Mesendoderm (in vitro differentiated cells): ENCODE measurements at regions not wholly inside any gene's neighbourhood (a gene's known extent, or its start where the extent isn't known, plus 50 kb on each side); places are given as distances from the start of the nearest gene placed in this dataset.
A peak's percentile ranks its signal among the peaks of the same experiment; 100 is the strongest.

ENCODE experiments used
- DNase-seq: peaks from one replicate; pipeline ENCODE4 v3.0.0; 2013
- H2AK5ac ChIP-seq: 2 replicates; pipeline ENCODE4 v1.6.1; 2013; ENCODE audit warnings: low read length, inconsistent platforms
- H2BK120ac ChIP-seq: 2 replicates; pipeline ENCODE4 v1.6.1; 2013; ENCODE audit warnings: low read depth, mild to moderate bottlenecking, low read length, moderate library complexity, mixed read lengths
- H2BK15ac ChIP-seq: replicated peaks from 2 replicates; pipeline ENCODE4 v1.6.1; 2013; ENCODE audit warnings: low read depth, mild to moderate bottlenecking, moderate library complexity
- H2BK5ac ChIP-seq: 2 replicates; pipeline ENCODE4 v1.6.1; 2013; ENCODE audit warnings: low read length, inconsistent platforms
- H3K18ac ChIP-seq: 2 replicates; pipeline ENCODE4 v1.6.1; 2013; ENCODE audit warnings: mild to moderate bottlenecking, low read length, mixed read lengths
- H3K23ac ChIP-seq: one replicate; pipeline ENCODE4 v1.6.1; 2013; ENCODE audit warnings: low read length
- H3K27ac ChIP-seq: 2 replicates; pipeline ENCODE4 v1.5.1; 2013; ENCODE audit warnings: low read depth, mild to moderate bottlenecking, inconsistent platforms, low read length, moderate library complexity
- H3K27me3 ChIP-seq: 2 replicates; pipeline ENCODE4 v1.6.1; 2013; ENCODE audit warnings: low read length, control low read depth, mild to moderate bottlenecking, inconsistent platforms; ENCODE audit not compliant: insufficient read depth, poor library complexity
- H3K36me3 ChIP-seq: 2 replicates; pipeline ENCODE4 v1.6.1; 2013; ENCODE audit warnings: low read length, inconsistent platforms; ENCODE audit not compliant: control insufficient read depth, insufficient read depth
- H3K4ac ChIP-seq: one replicate; pipeline ENCODE4 v1.6.1; 2013; ENCODE audit warnings: low read depth, mild to moderate bottlenecking, low read length, moderate library complexity
- H3K4me1 ChIP-seq: 2 replicates; pipeline ENCODE4 v1.6.1; 2013; ENCODE audit warnings: low read depth, low read length, inconsistent platforms; ENCODE audit not compliant: control insufficient read depth
- H3K4me2 ChIP-seq: 2 replicates; pipeline ENCODE4 v1.6.1; 2013; ENCODE audit warnings: low read length
- H3K4me3 ChIP-seq: 2 replicates; pipeline ENCODE4 v1.5.1; 2013; ENCODE audit warnings: mild to moderate bottlenecking, low read length
- H3K56ac ChIP-seq: one replicate; pipeline ENCODE4 v1.6.1; 2013; ENCODE audit warnings: low read length
- H3K79me1 ChIP-seq: 2 replicates; pipeline ENCODE4 v1.6.1; 2013; ENCODE audit warnings: low read length, inconsistent platforms
- H3K79me2 ChIP-seq: 2 replicates; pipeline ENCODE4 v1.6.1; 2013; ENCODE audit warnings: mild to moderate bottlenecking, low read length; ENCODE audit not compliant: control insufficient read depth, insufficient read depth
- H3K9ac ChIP-seq: 2 replicates; pipeline ENCODE4 v1.6.1; 2013; ENCODE audit warnings: low read length, inconsistent platforms
- H4K5ac ChIP-seq: one replicate; pipeline ENCODE4 v1.6.1; 2013; ENCODE audit warnings: low read length
- H4K8ac ChIP-seq: one replicate; pipeline ENCODE4 v1.6.1; 2013; ENCODE audit warnings: low read depth, mild to moderate bottlenecking, control low read depth, low read length, moderate library complexity
- WGBS: extraction: QIAGEN DNeasy Blood & Tissue Kit; methylation state at CpG from one replicate; pipeline ENCODE4 v1.1.7; 2013; ENCODE audit warnings: low lambda C conversion rate, missing lambda C conversion rate; ENCODE audit not compliant: insufficient coverage; ENCODE audit errors: extremely low coverage; 5-methylcytosine and 5-hydroxymethylcytosine counted together

DNA sequence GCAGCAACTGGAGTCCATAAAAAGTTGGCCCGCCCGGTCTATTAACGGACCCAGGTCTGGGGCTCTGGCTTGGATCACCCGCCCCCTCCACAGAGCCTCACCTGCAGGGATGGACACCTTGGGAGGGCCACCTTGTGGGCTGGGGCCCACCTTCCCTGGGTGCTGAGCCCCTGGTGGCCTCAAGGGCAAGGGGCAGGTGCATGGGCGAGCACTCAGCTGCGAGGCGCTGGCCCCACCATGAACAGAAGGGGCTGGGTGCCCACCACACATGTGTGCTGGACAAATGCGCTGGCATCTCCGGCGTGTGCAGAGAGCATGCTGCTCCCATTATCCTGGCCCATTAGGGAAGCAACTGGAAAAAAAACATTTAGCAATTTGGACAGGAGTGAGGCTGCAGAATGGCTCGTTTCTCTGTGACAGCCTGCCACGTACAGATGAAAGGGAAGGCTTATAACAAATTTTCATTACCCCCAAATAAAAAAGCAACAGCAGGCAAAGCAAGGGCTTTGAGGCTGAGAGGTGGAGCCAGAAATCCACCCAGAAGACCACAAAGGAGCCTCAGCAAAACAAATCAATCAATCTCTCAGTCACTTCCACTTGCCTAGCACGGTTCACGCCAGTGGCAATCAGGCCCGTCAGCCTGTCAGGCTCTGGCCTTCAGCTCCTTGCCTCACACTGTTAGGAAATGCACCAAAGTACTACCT, 253.1 kb upstream of the ZNF521 start:
- Histone ChIP-seq H3K79me2 (no peaks in the 10 kb centered on the region), H3K27ac (no peak overlapping the region), H2BK5ac (no peak overlapping the region), H2BK15ac (no peak overlapping the region), H3K4me3 (no peak overlapping the region), H2BK120ac (no peak overlapping the region), H2AK5ac (no peak overlapping the region), H3K79me1 (no peaks in the 10 kb centered on the region), H3K56ac (no peak overlapping the region), H3K4me2 (no peak overlapping the region), H3K4me1 (no peaks in the 10 kb centered on the region), H4K5ac (no peak overlapping the region), H3K18ac (no peak overlapping the region), H4K8ac (no peak overlapping the region), H3K36me3 (no peaks in the 10 kb centered on the region), H3K23ac (no peak overlapping the region), H3K27me3 (no peaks in the 10 kb centered on the region), H3K4ac (no peak overlapping the region), H3K9ac (no peak overlapping the region)
- WGBS = no CpG with 5 or more reads among the region's 15 CpGs
- DNase-seq = no peak

GRCh38 chr18:25604196-25604893, 252.4 kb upstream of the ZNF521 start:
- WGBS = no CpG with 5 or more reads among the region's 8 CpGs
- Histone ChIP-seq H3K56ac (no peak overlapping the region), H2BK15ac (no peak overlapping the region), H3K4me1 (no peaks in the 10 kb centered on the region), H3K4me2 (no peak overlapping the region), H3K4me3 (no peak overlapping the region), H3K36me3 (no peaks in the 10 kb centered on the region), H3K27me3 (no peaks in the 10 kb centered on the region), H4K8ac (no peak overlapping the region), H3K23ac (no peak overlapping the region), H2BK5ac (no peak overlapping the region), H3K27ac (no peak overlapping the region), H3K4ac (no peak overlapping the region), H3K9ac (no peak overlapping the region), H3K18ac (no peak overlapping the region), H2BK120ac (no peak overlapping the region), H3K79me2 (no peaks in the 10 kb centered on the region), H2AK5ac (no peak overlapping the region), H4K5ac (no peak overlapping the region), H3K79me1 (no peaks in the 10 kb centered on the region)
- no peak for DNase-seq

GRCh38 chr18:25599443-25599842, 247.5 kb upstream of the ZNF521 start:
- Histone ChIP-seq H2BK120ac (no peak overlapping the region), H4K5ac (no peak overlapping the region), H4K8ac (no peak overlapping the region), H3K18ac (no peak overlapping the region), H3K56ac (no peak overlapping the region), H3K27me3 (no peaks in the 10 kb centered on the region), H2BK15ac (no peak overlapping the region), H3K4ac (no peak overlapping the region), H3K4me3 (no peak overlapping the region), H3K23ac (no peak overlapping the region), H3K27ac (no peak overlapping the region), H3K4me2 (no peak overlapping the region), H2BK5ac (no peak overlapping the region), H3K9ac (no peak overlapping the region), H3K79me1 (no peaks in the 10 kb centered on the region), H3K36me3 (no peaks in the 10 kb centered on the region), H3K79me2 (no peaks in the 10 kb centered on the region), H3K4me1 (no peaks in the 10 kb centered on the region), H2AK5ac (no peak overlapping the region)
- no peak for DNase-seq

GRCh38 chr18:25597476-25597875, 245.5 kb upstream of the ZNF521 start:
- H2BK5ac ChIP-seq = no peak overlapping the region

GRCh38 chr18:25595274-25596060, 243.5 kb upstream of the ZNF521 start:
- Histone ChIP-seq H3K18ac (no peak overlapping the region), H3K27me3 (no peaks in the 10 kb centered on the region), H3K4me1 (no peaks in the 10 kb centered on the region), H3K4me2 (no peak overlapping the region), H3K36me3 (no peaks in the 10 kb centered on the region), H3K79me1 (no peaks in the 10 kb centered on the region), H2BK5ac (no peak overlapping the region), H3K27ac (no peak overlapping the region), H4K5ac (no peak overlapping the region), H2AK5ac (no peak overlapping the region), H2BK15ac (no peak overlapping the region), H2BK120ac (no peak overlapping the region), H3K56ac (no peak overlapping the region), H3K4me3 (no peak overlapping the region), H3K4ac (no peak overlapping the region), H4K8ac (no peak overlapping the region), H3K23ac (no peak overlapping the region), H3K9ac (no peak overlapping the region), H3K79me2 (no peaks in the 10 kb centered on the region)
- WGBS = no CpG with 5 or more reads among the region's 7 CpGs
- DNase-seq = peak; percentile 13

More at GRCh38 chr18:25597476-25597875, 245.5 kb upstream of the ZNF521 start:
- no peaks in the 10 kb centered on the region for H3K27me3 ChIP-seq
- no peak overlapping the region for H3K4me2 ChIP-seq
- no peak overlapping the region for H3K9ac ChIP-seq
- H3K56ac ChIP-seq = no peak overlapping the region
- no peak overlapping the region for H3K4me3 ChIP-seq
- H3K79me1 ChIP-seq = no peaks in the 10 kb centered on the region
- no peak overlapping the region for H4K8ac ChIP-seq
- H2AK5ac ChIP-seq = no peak overlapping the region
- H2BK15ac ChIP-seq = no peak overlapping the region
- H3K23ac ChIP-seq = no peak overlapping the region
- WGBS = no CpG with 5 or more reads among the region's 9 CpGs
- no peak overlapping the region for H3K27ac ChIP-seq
- no peaks in the 10 kb centered on the region for H3K79me2 ChIP-seq
- no peak overlapping the region for H3K4ac ChIP-seq
- no peak overlapping the region for H2BK120ac ChIP-seq
- no peak for DNase-seq
- H3K36me3 ChIP-seq = no peaks in the 10 kb centered on the region
- H3K4me1 ChIP-seq = no peaks in the 10 kb centered on the region
- no peak overlapping the region for H4K5ac ChIP-seq
- no peak overlapping the region for H3K18ac ChIP-seq
